Ascending aorta (tissue), 2 donors: ENCODE measurements at regions not wholly inside any gene's neighbourhood (a gene's known extent, or its start where the extent isn't known, plus 50 kb on each side); places are given as distances from the start of the nearest gene placed in this dataset.

Experiments
- DNase-seq, 2 donors: peaks; one replicate each; pipeline ENCODE4 v3.0.0-alpha.2; 2019; ENCODE audit warnings: low spot score in 2 of 2
- H3K27ac ChIP-seq, 2 donors: fragments of 200-600 bp; sonication (generic); one replicate each; pipeline ENCODE4 v1.5.1; 2016 to 2017; ENCODE audit warnings: mild to moderate bottlenecking in 1 of 2
- H3K27me3 ChIP-seq: fragments of 200-600 bp; sonication (generic); one replicate; pipeline ENCODE4 v1.5.1; 2017
- H3K36me3 ChIP-seq, 2 donors: fragments of 200-600 bp; sonication (generic); one replicate each; pipeline ENCODE4 v1.5.1; 2016
- H3K4me1 ChIP-seq, 2 donors: fragments of 200-600 bp; sonication (generic); one replicate each; pipeline ENCODE4 v1.5.1; 2016 to 2017; ENCODE audit warnings: mild to moderate bottlenecking in 1 of 2
- H3K4me3 ChIP-seq, 2 donors: fragments of 200-600 bp; sonication (generic); one replicate each; pipeline ENCODE4 v1.5.1; 2016 to 2017; ENCODE audit warnings: mild to moderate bottlenecking in 1 of 2
- H3K9me3 ChIP-seq, 2 donors: fragments of 200-600 bp; sonication (generic); one replicate each; pipeline ENCODE4 v1.5.1; 2016
- CTCF ChIP-seq, 3 experiments: fragments of 200-600 bp in 2 of 3; fragments of 450-650 bp in 1 of 3; sonication (generic) in 2 of 3; IDR thresholded peaks; one replicate each; pipeline ENCODE4 v1.5.1; 2016 to 2019; ENCODE audit warnings: antibody characterized with exemption in 3 of 3, mild to moderate bottlenecking in 1 of 3, moderate library complexity in 1 of 3
- intact Hi-C: fragments of 100-400 bp; cut with DNase I; formaldehyde crosslinking; loops from one replicate; pipeline ENCODE4 v1.15.1; 2023

- Histone ChIP-seq H3K4me3 (no peak overlapping the region), H3K9me3 (no peaks in the 10 kb centered on the region), H3K27me3 (no peaks in the 10 kb centered on the region), H3K27ac (no peak overlapping the region), H3K4me1 (no peaks in the 10 kb centered on the region), H3K36me3 (no peaks in the 10 kb centered on the region)
- TF ChIP-seq CTCF (IDR thresholded peaks at IDR 0.05), result no peak
- intact Hi-C loops, result no loop called here
- no peak for DNase-seq
Measured at GRCh38 chrX:15127010-15127409, 142.9 kb downstream of the ASB9 start.

- no peak for TF ChIP-seq CTCF (IDR thresholded peaks at IDR 0.05)
- H3K27me3 ChIP-seq, result no peaks in the 10 kb centered on the region
- H3K9me3 ChIP-seq, result no peaks in the 10 kb centered on the region
- no peak for DNase-seq
- no peaks in the 10 kb centered on the region for H3K36me3 ChIP-seq
- H3K4me1 ChIP-seq, result no peaks in the 10 kb centered on the region
- intact Hi-C loops, result no loop called here
- H3K4me3 ChIP-seq, result no peak overlapping the region
- no peak overlapping the region for H3K27ac ChIP-seq
Measured at GRCh38 chrX:15116900-15117299, 153.0 kb downstream of the ASB9 start.

- DNase-seq, result no peak
- H3K27me3 ChIP-seq, result no peaks in the 10 kb centered on the region
- no peaks in the 10 kb centered on the region for H3K4me1 ChIP-seq
- intact Hi-C loops, result no loop called here
- H3K4me3 ChIP-seq, result no peak overlapping the region
- H3K9me3 ChIP-seq, result no peaks in the 10 kb centered on the region
- H3K36me3 ChIP-seq, result no peaks in the 10 kb centered on the region
- no peak for TF ChIP-seq CTCF (IDR thresholded peaks at IDR 0.05)
- H3K27ac ChIP-seq, result no peak overlapping the region
Measured at GRCh38 chrX:15114743-15115566, 154.9 kb downstream of the ASB9 start.

GRCh38 chrX:15107367-15107988 is 162.4 kb downstream of the ASB9 start:
- intact Hi-C loops, result no loop called here
- Histone ChIP-seq H3K27ac (no peak overlapping the region), H3K4me1 (no peaks in the 10 kb centered on the region)

GRCh38 chrX:15098505-15098904 is 171.4 kb downstream of the ASB9 start:
- Histone ChIP-seq H3K4me1 (no peaks in the 10 kb centered on the region), H3K9me3 (no peaks in the 10 kb centered on the region), H3K36me3 (no peaks in the 10 kb centered on the region), H3K27ac (no peak overlapping the region), H3K27me3 (no peaks in the 10 kb centered on the region), H3K4me3 (no peak overlapping the region)
- intact Hi-C loops, result no loop called here
- no peak for DNase-seq
- TF ChIP-seq CTCF (IDR thresholded peaks at IDR 0.05), result no peak

More at GRCh38 chrX:15107367-15107988, 162.4 kb downstream of the ASB9 start:
- no peak overlapping the region for H3K4me3 ChIP-seq
- no peaks in the 10 kb centered on the region for H3K27me3 ChIP-seq
- H3K9me3 ChIP-seq, result peaks cover 0 to 8% of the 10 kb centered on the region in 2 donors
- no peaks in the 10 kb centered on the region for H3K36me3 ChIP-seq
- DNase-seq, result no peak
- no peak for TF ChIP-seq CTCF (IDR thresholded peaks at IDR 0.05)
